ENCODE measurements at regions not wholly inside any gene's neighbourhood (a gene's known extent, or its start where the extent isn't known, plus 50 kb on each side); places are given as distances from the start of the nearest gene placed in this dataset.

GRCh38 chr7:153382641-153383101 lies 623.1 kb downstream of the ACTR3B start:
- peak in 2 of 8 donors; percentile 31 to 55 for ATAC-seq
- no peak for DNase-seq
- 80 to 82% methylated on average over 8 of the region's 8 CpGs for WGBS, 2 donors

DNA sequence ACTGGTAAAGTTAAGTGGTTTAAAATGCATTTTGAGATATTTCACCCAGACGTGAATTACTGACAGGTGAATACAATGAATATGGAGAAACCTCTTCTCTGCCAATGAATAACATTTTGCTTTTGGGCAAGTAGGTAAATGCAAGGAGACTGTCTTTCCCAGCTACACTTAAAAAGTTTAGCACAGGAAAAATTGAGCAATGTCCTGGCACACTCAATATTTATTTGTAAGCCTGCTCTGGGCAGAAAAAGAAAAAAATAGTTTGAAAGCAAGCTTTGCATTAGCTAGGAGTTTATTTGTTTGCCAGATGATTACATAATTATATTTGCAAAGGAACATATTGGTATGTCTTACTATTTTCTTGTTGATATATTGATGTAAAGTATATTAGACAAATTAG lies 624.2 kb downstream of the ACTR3B start:
- no peak for ATAC-seq
- no peak overlapping the region for H3K27ac ChIP-seq
- WGBS, 2 donors = 55 to 60% methylated on average over 1 of the region's 1 CpG

More at GRCh38 chr7:153382641-153383101, 623.1 kb downstream of the ACTR3B start:
- H3K4me3 ChIP-seq = no peak overlapping the region
- intact Hi-C loops (cut with DNase I) = loop anchor here in 1 of 10 donors (10.0 kb wide), 1 partner anchor 92 kb away; no protein-coding TSS in a partner anchor
- no peaks in the 10 kb centered on the region for H3K9me3 ChIP-seq
- peaks cover 0 to 4% (median 0%) of the 10 kb centered on the region in 9 donors for H3K4me1 ChIP-seq
- no peaks in the 10 kb centered on the region for H3K36me3 ChIP-seq
- no peak overlapping the region for H3K27ac ChIP-seq
- H3K27me3 ChIP-seq = peaks cover 0 to 10% (median 0%) of the 10 kb centered on the region in 7 donors
- TF ChIP-seq, protein P1, sequence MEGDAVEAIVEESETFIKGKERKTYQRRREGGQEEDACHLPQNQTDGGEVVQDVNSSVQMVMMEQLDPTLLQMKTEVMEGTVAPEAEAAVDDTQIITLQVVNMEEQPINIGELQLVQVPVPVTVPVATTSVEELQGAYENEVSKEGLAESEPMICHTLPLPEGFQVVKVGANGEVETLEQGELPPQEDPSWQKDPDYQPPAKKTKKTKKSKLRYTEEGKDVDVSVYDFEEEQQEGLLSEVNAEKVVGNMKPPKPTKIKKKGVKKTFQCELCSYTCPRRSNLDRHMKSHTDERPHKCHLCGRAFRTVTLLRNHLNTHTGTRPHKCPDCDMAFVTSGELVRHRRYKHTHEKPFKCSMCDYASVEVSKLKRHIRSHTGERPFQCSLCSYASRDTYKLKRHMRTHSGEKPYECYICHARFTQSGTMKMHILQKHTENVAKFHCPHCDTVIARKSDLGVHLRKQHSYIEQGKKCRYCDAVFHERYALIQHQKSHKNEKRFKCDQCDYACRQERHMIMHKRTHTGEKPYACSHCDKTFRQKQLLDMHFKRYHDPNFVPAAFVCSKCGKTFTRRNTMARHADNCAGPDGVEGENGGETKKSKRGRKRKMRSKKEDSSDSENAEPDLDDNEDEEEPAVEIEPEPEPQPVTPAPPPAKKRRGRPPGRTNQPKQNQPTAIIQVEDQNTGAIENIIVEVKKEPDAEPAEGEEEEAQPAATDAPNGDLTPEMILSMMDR (IDR thresholded peaks at IDR 0.05) = no peak

DNA sequence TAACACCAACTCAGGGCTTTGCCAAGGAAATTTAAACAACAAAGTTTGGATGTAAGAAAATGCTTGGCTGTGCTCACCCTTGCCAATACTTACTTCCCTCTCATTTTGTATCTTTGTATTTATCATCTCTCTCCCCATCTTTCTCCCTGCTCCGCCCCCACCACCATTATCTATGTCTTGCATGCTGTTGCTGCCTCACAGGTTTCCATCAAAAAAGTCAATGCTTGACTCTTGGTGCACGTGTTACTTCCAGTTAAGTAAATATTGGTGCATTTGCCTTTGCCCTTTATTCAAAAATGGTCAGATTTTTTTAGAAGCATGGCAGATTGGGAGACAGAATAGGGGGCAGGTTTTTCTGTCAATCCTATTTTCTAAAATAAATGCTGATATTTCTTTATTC lies 626.0 kb downstream of the ACTR3B start:
- Histone ChIP-seq H3K9me3 (peaks cover 0 to 11% (median 0%) of the 10 kb centered on the region in 11 donors), H3K36me3 (no peaks in the 10 kb centered on the region), H3K4me3 (no peak overlapping the region), H3K27me3 (peaks cover 0 to 10% (median 0%) of the 10 kb centered on the region in 7 donors), H3K27ac (no peak overlapping the region), H3K4me1 (peaks cover 0 to 4% (median 0%) of the 10 kb centered on the region in 9 donors)
- WGBS, 2 donors = 31 to 54% methylated on average over 2 of the region's 2 CpGs
- TF ChIP-seq, protein P1 (IDR thresholded peaks at IDR 0.05) = no peak
- intact Hi-C loops (cut with DNase I) = loop anchor here in 2 of 10 donors (5.0 to 10.0 kb wide), 2 partner anchors 89 to 137 kb away; no protein-coding TSS in a partner anchor
- no peak for DNase-seq
- ATAC-seq = no peak

More for the DNA sequence above, 624.2 kb downstream of the ACTR3B start:
- H3K27me3 ChIP-seq = peaks cover 0 to 10% (median 0%) of the 10 kb centered on the region in 7 donors
- TF ChIP-seq, protein P1 (IDR thresholded peaks at IDR 0.05) = no peak
- no peak overlapping the region for H3K4me3 ChIP-seq
- no peak for DNase-seq
- H3K9me3 ChIP-seq = no peaks in the 10 kb centered on the region
- peaks cover 0 to 4% (median 0%) of the 10 kb centered on the region in 9 donors for H3K4me1 ChIP-seq
- intact Hi-C loops (cut with DNase I) = loop anchor here in 1 of 10 donors (10.0 kb wide), 1 partner anchor 91 kb away; no protein-coding TSS in a partner anchor
- no peaks in the 10 kb centered on the region for H3K36me3 ChIP-seq

GRCh38 chr7:153386556-153386955 lies 627.0 kb downstream of the ACTR3B start:
- WGBS, 2 donors = 60 to 63% methylated on average over 10 of the region's 10 CpGs

More at GRCh38 chr7:153386556-153386955, 627.0 kb downstream of the ACTR3B start:
- intact Hi-C loops (cut with DNase I) = loop anchor here in 2 of 10 donors (5.0 to 10.0 kb wide), 2 partner anchors 88 to 136 kb away; no protein-coding TSS in a partner anchor
- H3K27ac ChIP-seq = no peak overlapping the region
- H3K4me1 ChIP-seq = peaks cover 0 to under 1% (median 0%) of the 10 kb centered on the region in 9 donors
- no peak for ATAC-seq
- H3K27me3 ChIP-seq = peaks cover 0 to 4% (median 0%) of the 10 kb centered on the region in 7 donors
- H3K36me3 ChIP-seq = no peaks in the 10 kb centered on the region
- DNase-seq = no peak
- no peak overlapping the region for H3K4me3 ChIP-seq
- TF ChIP-seq, protein P1 (IDR thresholded peaks at IDR 0.05) = no peak
- peaks cover 0 to 15% (median 0%) of the 10 kb centered on the region in 11 donors for H3K9me3 ChIP-seq

Data from heart right ventricle (tissue), 16 donors.